T-helper 1 cell treated with Interleukin-12 subunit alpha and Interleukin-12 subunit beta and Interleukin-4 antibody, amounts not matched to agents 30 ng/mL and 1 ng/mL, for 36 hours (primary cell): ENCODE measurements at regions not wholly inside any gene's neighbourhood (a gene's known extent, or its start where the extent isn't known, plus 50 kb on each side); places are given as distances from the start of the nearest gene placed in this dataset.
"Not testable (repeated sequence)": the region's sequence is repeated elsewhere in the genome, so short reads cannot be mapped to it uniquely, and the experiment has no call there.

Experiments
- intact Hi-C: fragments of 100-400 bp; cut with micrococcal nuclease; formaldehyde crosslinking; loops from one replicate; pipeline ENCODE4 v1.15.1; 2024

GRCh38 chr13:84810781-84811180 is 928.5 kb upstream of the SLITRK1 start:
- intact Hi-C loops = no loop called here

GRCh38 chr13:84802073-84802472 is 919.8 kb upstream of the SLITRK1 start:
- intact Hi-C loops = no loop called here

GRCh38 chr13:84784443-84785153 is 902.3 kb upstream of the SLITRK1 start:
- intact Hi-C loops = no loop called here

GRCh38 chr13:84777316-84777715 is 895.0 kb upstream of the SLITRK1 start:
- intact Hi-C loops = no loop called here

GRCh38 chr13:84776593-84776992 is 894.3 kb upstream of the SLITRK1 start:
- intact Hi-C loops = no loop called here

GRCh38 chr13:84775920-84776319 is 893.6 kb upstream of the SLITRK1 start:
- intact Hi-C loops = not testable (repeated sequence)

GRCh38 chr13:84774111-84774510 is 891.8 kb upstream of the SLITRK1 start:
- intact Hi-C loops = no loop called here

- intact Hi-C loops = no loop called here
Observed at GRCh38 chr13:84760956-84761355, 878.7 kb upstream of the SLITRK1 start.

GRCh38 chr13:84749126-84749525 is 866.9 kb upstream of the SLITRK1 start:
- intact Hi-C loops = no loop called here

- intact Hi-C loops = no loop called here
Observed at GRCh38 chr13:84745051-84745551, 862.8 kb upstream of the SLITRK1 start.

- intact Hi-C loops = no loop called here
Observed at GRCh38 chr13:84744203-84744602, 861.9 kb upstream of the SLITRK1 start.

- intact Hi-C loops = no loop called here
Observed at GRCh38 chr13:84741253-84741652, 859.0 kb upstream of the SLITRK1 start.

- intact Hi-C loops = no loop called here
Observed at GRCh38 chr13:84739021-84739420, 856.7 kb upstream of the SLITRK1 start.

- intact Hi-C loops = no loop called here
Observed at GRCh38 chr13:84737661-84738060, 855.4 kb upstream of the SLITRK1 start.

- intact Hi-C loops = no loop called here
Observed at GRCh38 chr13:84730376-84730775, 848.1 kb upstream of the SLITRK1 start.

GRCh38 chr13:84705982-84706710 is 823.9 kb upstream of the SLITRK1 start:
- intact Hi-C loops = loop anchor here (5.0 kb wide), 1 partner anchor 569 kb away; no protein-coding TSS in a partner anchor

- intact Hi-C loops = no loop called here
Observed at GRCh38 chr13:84702174-84702573, 819.9 kb upstream of the SLITRK1 start.

- intact Hi-C loops = not testable (repeated sequence)
Observed at GRCh38 chr13:84697591-84697990, 815.3 kb upstream of the SLITRK1 start.

- intact Hi-C loops = no loop called here
Observed at GRCh38 chr13:84686973-84687372, 804.7 kb upstream of the SLITRK1 start.

- intact Hi-C loops = no loop called here
Observed at GRCh38 chr13:84686458-84686857, 804.2 kb upstream of the SLITRK1 start.

GRCh38 chr13:84684804-84685203 is 802.5 kb upstream of the SLITRK1 start:
- intact Hi-C loops = no loop called here

- intact Hi-C loops = no loop called here
Observed at GRCh38 chr13:84684048-84684662, 801.9 kb upstream of the SLITRK1 start.
